Breast epithelium (tissue), 4 donors: ENCODE measurements at regions not wholly inside any gene's neighbourhood (a gene's known extent, or its start where the extent isn't known, plus 50 kb on each side); places are given as distances from the start of the nearest gene placed in this dataset.

Experiments used
- DNase-seq, 2 donors: peaks; one replicate each; pipeline ENCODE4 v3.0.0-alpha.2; 2019; ENCODE audit warnings: low spot score in 2 of 2
- H3K27ac ChIP-seq, 2 donors: fragments of 200-600 bp; sonication (generic) in 1 of 2; one replicate each; pipeline ENCODE4 v1.5.1; 2016 to 2019; ENCODE audit warnings: mild to moderate bottlenecking in 1 of 2
- H3K27me3 ChIP-seq, 2 donors: fragments of 200-600 bp; sonication (generic) in 1 of 2; one replicate each; pipeline versions ENCODE4 v1.5.1 to v1.6.0; 2017 to 2019; ENCODE audit warnings: control low read depth in 1 of 2, mild to moderate bottlenecking in 1 of 2
- H3K36me3 ChIP-seq: fragments of 200-600 bp; one replicate; pipeline ENCODE4 v1.5.1; 2019
- H3K4me1 ChIP-seq, 2 donors: fragments of 200-600 bp; sonication (generic); one replicate each; pipeline ENCODE4 v1.5.1; 2016 to 2019; ENCODE audit warnings: control low read depth in 1 of 2
- H3K4me3 ChIP-seq, 3 donors: fragments of 200-600 bp; sonication (generic); 1 replicate in 2 of 3; 2 replicates in 1 of 3; pipeline ENCODE4 v1.5.1; 2016 to 2019; ENCODE audit warnings: mild to moderate bottlenecking in 3 of 3, moderate library complexity in 2 of 3
- H3K9me3 ChIP-seq, 2 donors: fragments of 200-600 bp; sonication (generic) in 1 of 2; one replicate each; pipeline ENCODE4 v1.5.1; 2016 to 2019; ENCODE audit warnings: control low read depth in 1 of 2
- CTCF ChIP-seq, 3 donors: fragments of 450-650 bp; IDR thresholded peaks; one replicate each; pipeline ENCODE4 v1.5.1; 2016 to 2017; ENCODE audit warnings: antibody characterized with exemption in 3 of 3, mild to moderate bottlenecking in 3 of 3, moderate library complexity in 3 of 3
- POLR2A ChIP-seq: fragments of 450-650 bp; IDR thresholded peaks from one replicate; pipeline ENCODE4 v1.6.1; 2016; ENCODE audit warnings: antibody characterized with exemption, mild to moderate bottlenecking, moderate library complexity
- POLR2AphosphoS5 ChIP-seq, 3 donors: sonication (generic); formaldehyde crosslinking; IDR thresholded peaks; one replicate each; pipeline ENCODE4 v1.6.1; 2017; ENCODE audit warnings: antibody characterized with exemption in 3 of 3
- intact Hi-C: fragments of 100-400 bp; cut with DNase I; formaldehyde crosslinking; loops from one replicate; pipeline ENCODE4 v1.15.1; 2023; ENCODE audit warnings: low total_unique reads

GRCh38 chr22:49555526-49555925, 272.1 kb downstream of the BRD1 start:
- no peak overlapping the region for H3K4me3 ChIP-seq
- DNase-seq: peak in 1 of 2 donors; percentile 22
- peaks cover 0 to 40% of the 10 kb centered on the region in 2 donors for H3K27me3 ChIP-seq
- intact Hi-C loops: no loop called here
- no peaks in the 10 kb centered on the region for H3K36me3 ChIP-seq
- no peaks in the 10 kb centered on the region for H3K4me1 ChIP-seq
- TF ChIP-seq CTCF (IDR thresholded peaks at IDR 0.05) (no peak), POLR2AphosphoS5 (IDR thresholded peaks at IDR 0.05) (no peak), POLR2A (no peak)
- H3K27ac ChIP-seq: no peak overlapping the region
- H3K9me3 ChIP-seq: peaks cover 14 to 19% of the 10 kb centered on the region in 2 donors

DNA sequence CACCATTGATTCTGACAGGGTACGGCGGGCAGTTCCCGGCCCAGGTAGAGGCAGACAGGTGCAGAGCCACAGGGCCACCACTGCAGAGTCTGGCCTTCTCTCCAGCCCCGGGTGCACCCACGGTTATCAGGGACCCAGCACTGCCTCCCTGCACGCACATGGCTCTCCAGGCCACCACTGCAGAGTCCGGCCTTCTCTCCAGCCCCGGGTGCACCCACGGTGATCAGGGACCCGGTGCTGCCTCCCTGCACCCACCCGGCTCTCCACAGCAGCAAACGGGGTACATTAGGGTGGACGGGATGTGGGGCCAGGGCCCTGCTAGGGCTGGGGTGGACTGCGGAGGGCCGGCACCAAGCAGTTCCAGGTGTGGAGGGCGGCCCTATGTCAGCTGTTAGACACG, 272.9 kb downstream of the BRD1 start:
- Histone ChIP-seq H3K4me3 (no peak overlapping the region), H3K9me3 (peaks cover 14 to 25% of the 10 kb centered on the region in 2 donors), H3K27ac (no peak overlapping the region), H3K36me3 (no peaks in the 10 kb centered on the region), H3K27me3 (peaks cover 0 to 45% of the 10 kb centered on the region in 2 donors), H3K4me1 (no peaks in the 10 kb centered on the region)
- TF ChIP-seq POLR2A (no peak), POLR2AphosphoS5 (IDR thresholded peaks at IDR 0.05) (no peak), CTCF (IDR thresholded peaks at IDR 0.05) (no peak)
- intact Hi-C loops: no loop called here
- DNase-seq: peak in 1 of 2 donors; percentile 7

DNA sequence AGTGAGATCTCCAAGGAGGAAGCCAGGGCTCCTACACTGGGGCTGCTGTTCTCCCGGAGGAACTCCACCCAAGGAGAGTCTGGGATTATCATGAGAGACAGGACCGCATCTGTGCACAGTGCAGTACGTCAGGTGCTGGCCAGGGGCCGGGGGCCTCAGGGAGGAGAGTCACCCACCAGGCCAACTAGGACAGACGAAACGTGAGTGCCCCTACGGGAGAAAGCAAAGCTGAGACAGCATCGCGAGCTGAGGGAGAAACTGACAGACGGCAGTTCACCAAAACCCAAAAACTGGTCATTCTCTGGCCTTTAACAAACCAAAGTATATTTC, 273.4 kb downstream of the BRD1 start:
- peak in 1 of 2 donors; percentile 31 for DNase-seq

DNA sequence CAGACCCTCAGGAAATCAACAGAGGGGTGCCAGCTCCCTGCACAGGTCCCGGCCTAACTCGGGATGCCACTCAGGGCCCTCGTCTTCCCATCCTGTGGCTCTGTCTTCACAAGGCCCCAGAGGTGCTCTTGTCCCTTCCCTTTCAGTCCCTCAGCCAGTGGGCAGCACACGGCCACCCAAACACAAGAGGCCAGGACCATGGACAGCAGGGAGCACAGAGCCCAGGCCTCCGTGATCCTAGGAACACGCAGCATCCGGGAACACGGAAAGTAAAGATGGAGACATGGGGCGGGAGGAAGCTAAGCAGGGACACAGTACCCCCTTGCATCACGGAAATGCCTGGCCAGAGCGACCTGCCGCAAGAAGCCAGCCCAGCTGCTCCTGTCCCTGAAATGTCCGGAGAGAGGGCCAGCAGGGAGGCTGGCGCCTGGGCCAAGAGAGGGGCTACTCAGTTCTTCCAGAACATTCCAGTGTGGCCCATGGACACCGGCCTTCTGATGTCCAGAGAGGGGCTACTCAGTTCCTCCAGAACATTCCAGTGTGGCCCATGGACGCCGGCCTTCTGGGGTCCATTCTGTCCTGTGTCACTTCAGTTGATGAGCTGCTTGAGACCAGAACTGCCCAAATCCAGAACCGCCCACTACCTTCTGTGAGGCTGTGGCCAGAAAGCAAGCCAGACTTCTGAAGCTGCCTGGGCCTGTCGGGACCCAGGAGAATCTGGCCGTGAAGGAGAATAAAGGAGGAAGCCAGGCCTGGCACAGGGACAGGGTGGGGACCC, 274.0 kb downstream of the BRD1 start:
- peaks cover 0 to 54% of the 10 kb centered on the region in 2 donors for H3K27me3 ChIP-seq
- no peak overlapping the region for H3K27ac ChIP-seq
- intact Hi-C loops: no loop called here
- no peaks in the 10 kb centered on the region for H3K36me3 ChIP-seq
- TF ChIP-seq POLR2AphosphoS5 (IDR thresholded peaks at IDR 0.05): no peak
- no peak for TF ChIP-seq CTCF (IDR thresholded peaks at IDR 0.05)
- no peak for TF ChIP-seq POLR2A
- peak in 1 of 2 donors; percentile 47 for DNase-seq
- peaks cover 14 to 23% of the 10 kb centered on the region in 2 donors for H3K9me3 ChIP-seq
- H3K4me3 ChIP-seq: no peak overlapping the region
- no peaks in the 10 kb centered on the region for H3K4me1 ChIP-seq

More for the DNA sequence above, 273.4 kb downstream of the BRD1 start:
- no peak for TF ChIP-seq POLR2AphosphoS5 (IDR thresholded peaks at IDR 0.05)
- no peak for TF ChIP-seq CTCF (IDR thresholded peaks at IDR 0.05)
- TF ChIP-seq POLR2A: no peak
- Histone ChIP-seq H3K27ac (no peak overlapping the region), H3K9me3 (peaks cover 14 to 25% of the 10 kb centered on the region in 2 donors), H3K4me3 (no peak overlapping the region), H3K27me3 (peaks cover 0 to 48% of the 10 kb centered on the region in 2 donors), H3K4me1 (no peaks in the 10 kb centered on the region), H3K36me3 (no peaks in the 10 kb centered on the region)
- intact Hi-C loops: no loop called here

DNA sequence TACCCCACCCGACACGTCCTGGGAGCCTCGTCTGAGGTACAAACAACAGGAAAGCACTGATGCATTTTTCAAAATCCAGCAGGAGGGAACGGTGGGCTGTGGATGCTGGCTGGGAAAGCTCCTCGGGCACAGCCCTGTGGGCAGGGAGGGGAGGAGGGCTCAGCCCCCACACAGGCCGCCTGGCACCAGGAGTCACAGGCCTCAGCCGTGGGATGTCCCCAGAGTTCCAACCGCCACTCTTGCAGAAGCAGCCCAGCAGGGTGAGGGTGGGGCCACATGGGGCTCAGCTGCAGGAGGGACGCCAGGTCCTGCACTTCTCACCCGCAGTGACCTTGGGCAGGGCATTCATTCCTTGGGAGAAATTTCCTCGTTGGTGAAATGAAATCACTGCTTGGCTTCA, 274.6 kb downstream of the BRD1 start:
- peak in 1 of 2 donors; percentile 27 for DNase-seq
- H3K4me1 ChIP-seq: no peaks in the 10 kb centered on the region
- no peak for TF ChIP-seq POLR2A
- TF ChIP-seq POLR2AphosphoS5 (IDR thresholded peaks at IDR 0.05): no peak
- no peak for TF ChIP-seq CTCF (IDR thresholded peaks at IDR 0.05)
- peaks cover 14 to 18% of the 10 kb centered on the region in 2 donors for H3K9me3 ChIP-seq
- peaks cover 0 to 60% of the 10 kb centered on the region in 2 donors for H3K27me3 ChIP-seq
- no peak overlapping the region for H3K27ac ChIP-seq
- intact Hi-C loops: no loop called here
- H3K36me3 ChIP-seq: no peaks in the 10 kb centered on the region
- H3K4me3 ChIP-seq: no peak overlapping the region
